CD14-positive monocyte (primary cell): ENCODE measurements at regions not wholly inside any gene's neighbourhood (a gene's known extent, or its start where the extent isn't known, plus 50 kb on each side); places are given as distances from the start of the nearest gene placed in this dataset.

ENCODE experiments used
- DNase-seq, 3 donors: peaks; one replicate each; pipeline ENCODE4 v3.0.0-alpha.2; 2011 to 2022
- H2AFZ ChIP-seq: 2 replicates; pipeline ENCODE4 v1.6.0; 2012; ENCODE audit warnings: mild to moderate bottlenecking, low read depth, low read length, inconsistent platforms; ENCODE audit not compliant: insufficient read depth, poor library complexity, severe bottlenecking
- H3K27ac ChIP-seq, 2 donors: 1 replicate in 1 of 2; 2 replicates in 1 of 2; pipeline ENCODE4 v1.5.1; 2012 to 2013; ENCODE audit warnings: low read length in 2 of 2, control low read depth in 1 of 2, inconsistent platforms in 1 of 2, low read depth in 1 of 2, mild to moderate bottlenecking in 1 of 2
- H3K27me3 ChIP-seq, 2 donors: one replicate each; pipeline versions ENCODE4 v1.6.0 to v1.6.1; 2011 to 2013; ENCODE audit warnings: low read length in 2 of 2; ENCODE audit not compliant: control insufficient read depth in 2 of 2, insufficient read depth in 2 of 2
- H3K36me3 ChIP-seq, 2 donors: replicated peaks in 1 of 2; 1 replicate in 1 of 2; 2 replicates in 1 of 2; pipeline versions ENCODE4 v1.5.1 to v1.6.1; 2012 to 2013; ENCODE audit warnings: low read length in 2 of 2, control low read depth in 1 of 2, inconsistent platforms in 1 of 2, mild to moderate bottlenecking in 1 of 2; ENCODE audit not compliant: insufficient read depth in 2 of 2, control insufficient read depth in 1 of 2
- H3K4me1 ChIP-seq, 2 donors: 1 replicate in 1 of 2; 2 replicates in 1 of 2; pipeline versions ENCODE4 v1.5.1 to v1.6.1; 2012 to 2013; ENCODE audit warnings: low read length in 2 of 2, control low read depth in 1 of 2, inconsistent platforms in 1 of 2, mild to moderate bottlenecking in 1 of 2, moderate library complexity in 1 of 2; ENCODE audit not compliant: insufficient read depth in 2 of 2, control insufficient read depth in 1 of 2
- H3K4me2 ChIP-seq: replicated peaks from 2 replicates; pipeline ENCODE3; 2012; ENCODE audit warnings: low read length, moderate library complexity, mild to moderate bottlenecking; ENCODE audit not compliant: poor library complexity, severe bottlenecking; ENCODE audit errors: extremely low read depth
- H3K4me3 ChIP-seq, 3 experiments: fragments of 200-600 bp in 1 of 3; sonication (generic) in 1 of 3; replicated peaks in 1 of 3; 1 replicate in 2 of 3; 2 replicates in 1 of 3; pipeline ENCODE4 v1.5.1; 2011 to 2013; ENCODE audit warnings: low read length in 3 of 3, mild to moderate bottlenecking in 3 of 3, control low read depth in 2 of 3, low read depth in 2 of 3, inconsistent platforms in 1 of 3, moderate library complexity in 1 of 3
- H3K79me2 ChIP-seq: 2 replicates; pipeline ENCODE4 v1.6.0; 2012; ENCODE audit warnings: mild to moderate bottlenecking, control low read depth, inconsistent platforms, low read length, moderate library complexity; ENCODE audit not compliant: insufficient read depth
- H3K9ac ChIP-seq: 2 replicates; pipeline ENCODE4 v1.6.0; 2017; ENCODE audit warnings: low read length, mild to moderate bottlenecking; ENCODE audit not compliant: insufficient read depth, poor library complexity, severe bottlenecking
- H3K9me3 ChIP-seq, 2 donors: replicated peaks in 1 of 2; 1 replicate in 1 of 2; 2 replicates in 1 of 2; pipeline versions ENCODE4 v1.5.1 to v1.6.1; 2012 to 2013; ENCODE audit warnings: low read length in 2 of 2, control low read depth in 1 of 2; ENCODE audit not compliant: control insufficient read depth in 1 of 2, insufficient read depth in 1 of 2
- H4K20me1 ChIP-seq: 2 replicates; pipeline ENCODE4 v1.6.0; 2012; ENCODE audit warnings: mild to moderate bottlenecking, low read length, control low read depth, moderate library complexity; ENCODE audit not compliant: insufficient read depth
- H3K27ac Mint-ChIP-seq, 7 donors: one replicate each; pipeline ENCODE4 v1.8.0; 2020; ENCODE audit warnings: mild to moderate bottlenecking in 7 of 7, mixed read lengths in 7 of 7, moderate library complexity in 6 of 7, inconsistent platforms in 2 of 7
- H3K27me3 Mint-ChIP-seq, 3 donors: one replicate each; pipeline ENCODE4 v1.8.0; 2021 to 2022; ENCODE audit warnings: low read depth in 3 of 3, mild to moderate bottlenecking in 3 of 3, mixed read lengths in 3 of 3, moderate library complexity in 3 of 3, inconsistent platforms in 1 of 3
- H3K36me3 Mint-ChIP-seq, 2 donors: one replicate each; pipeline ENCODE4 v1.8.0; 2020; ENCODE audit warnings: mixed read lengths in 2 of 2, inconsistent platforms in 1 of 2, mild to moderate bottlenecking in 1 of 2
- H3K4me1 Mint-ChIP-seq: one replicate; pipeline ENCODE4 v1.8.0; 2020; ENCODE audit warnings: mild to moderate bottlenecking, mixed read lengths
- H3K4me3 Mint-ChIP-seq, 2 donors: one replicate each; pipeline ENCODE4 v1.8.0; 2020; ENCODE audit warnings: mild to moderate bottlenecking in 2 of 2, mixed read lengths in 2 of 2, moderate library complexity in 1 of 2
- H3K9me3 Mint-ChIP-seq, 7 donors: one replicate each; pipeline ENCODE4 v1.8.0; 2020 to 2022; ENCODE audit warnings: mixed read lengths in 7 of 7, mild to moderate bottlenecking in 6 of 7, moderate library complexity in 6 of 7, inconsistent platforms in 2 of 7
- CTCF ChIP-seq: fragments of 200-600 bp; IDR thresholded peaks from one replicate; pipeline ENCODE4 v1.8.0; 2022; ENCODE audit warnings: antibody characterized with exemption, mild to moderate bottlenecking
- WGBS: methylation state at CpG from one replicate; pipeline ENCODE4 v1.1.5; 2013; ENCODE audit warnings: missing lambda C conversion rate; ENCODE audit not compliant: insufficient coverage; 5-methylcytosine and 5-hydroxymethylcytosine counted together
- intact Hi-C, 2 donors: fragments of 100-400 bp; cut with micrococcal nuclease; formaldehyde crosslinking; loops; one replicate each; pipeline versions ENCODE4 v1.15.0 to v1.15.1; 2023

DNA sequence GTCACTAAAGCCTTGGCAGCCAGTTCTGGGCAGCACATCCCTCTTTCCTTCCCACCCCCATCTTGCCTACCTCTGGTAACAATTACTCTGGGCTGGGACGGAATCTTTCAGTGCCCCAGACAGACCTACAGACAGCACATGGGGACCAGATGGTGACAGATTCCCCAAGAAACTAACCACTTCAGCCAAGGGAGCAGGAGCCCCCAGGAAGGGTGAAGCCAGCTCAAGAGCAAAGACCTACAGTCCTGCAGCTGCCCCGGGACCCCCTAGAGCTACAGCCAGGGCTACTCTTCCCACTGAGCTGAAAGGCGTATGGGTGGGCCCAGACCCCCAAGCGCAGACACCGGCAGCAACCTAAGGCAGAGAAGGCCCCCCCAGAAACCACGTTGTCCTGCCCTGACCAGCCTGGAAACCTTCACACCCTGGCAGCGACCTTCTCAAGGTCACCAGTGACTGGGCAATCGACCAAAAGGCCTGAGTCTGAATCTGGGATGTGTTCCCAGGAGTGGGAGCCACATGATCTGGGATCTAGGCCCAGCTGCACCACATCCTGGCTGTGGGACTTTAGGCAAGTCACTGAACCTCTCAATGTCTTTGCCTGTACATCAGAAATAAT, 65.8 kb downstream of the LRRC32 start:
- Histone ChIP-seq H3K36me3 (no peaks in the 10 kb centered on the region), H2AFZ (no peak overlapping the region), H3K4me2 (no peak overlapping the region), H3K4me3 (no peak overlapping the region), H3K79me2 (no peaks in the 10 kb centered on the region), H3K4me1 (no peaks in the 10 kb centered on the region), H3K9me3 (no peaks in the 10 kb centered on the region), H3K9ac (no peak overlapping the region), H3K27ac (no peak overlapping the region), H4K20me1 (no peaks in the 10 kb centered on the region), H3K27me3 (peaks cover 0 to 5% of the 10 kb centered on the region in 2 donors)
- H3K9me3 Mint-ChIP-seq = peaks cover 0 to 9% (median 2%) of the 10 kb centered on the region in 7 donors
- no peaks in the 10 kb centered on the region for H3K4me1 Mint-ChIP-seq
- H3K36me3 Mint-ChIP-seq = no peaks in the 10 kb centered on the region
- H3K4me3 Mint-ChIP-seq = no peak overlapping the region
- TF ChIP-seq CTCF = no peak
- peaks cover 13 to 20% (median 16%) of the 10 kb centered on the region in 3 donors for H3K27me3 Mint-ChIP-seq
- intact Hi-C loops = no loop called here
- DNase-seq = no peak
- WGBS = 94% methylated on average over 8 of the region's 8 CpGs
- no peak overlapping the region for H3K27ac Mint-ChIP-seq

GRCh38 chr11:76604081-76604625, 66.4 kb downstream of the LRRC32 start:
- Histone ChIP-seq H3K27ac (no peak overlapping the region), H4K20me1 (no peaks in the 10 kb centered on the region), H3K27me3 (peaks cover 0 to 5% of the 10 kb centered on the region in 2 donors), H3K36me3 (no peaks in the 10 kb centered on the region), H3K9me3 (no peaks in the 10 kb centered on the region), H3K4me3 (no peak overlapping the region), H3K4me2 (no peak overlapping the region), H3K79me2 (no peaks in the 10 kb centered on the region), H2AFZ (no peak overlapping the region), H3K9ac (no peak overlapping the region), H3K4me1 (no peaks in the 10 kb centered on the region)
- Mint-ChIP-seq H3K27me3 (peaks cover 13 to 20% (median 18%) of the 10 kb centered on the region in 3 donors), H3K4me3 (no peak overlapping the region), H3K36me3 (no peaks in the 10 kb centered on the region), H3K4me1 (no peaks in the 10 kb centered on the region), H3K27ac (no peak overlapping the region), H3K9me3 (peaks cover 0 to 9% (median 2%) of the 10 kb centered on the region in 7 donors)
- WGBS = 92% methylated on average over 11 of the region's 12 CpGs
- peak in 1 of 3 donors; percentile 2 for DNase-seq
- TF ChIP-seq CTCF = no peak
- intact Hi-C loops = no loop called here
